ENCODE measurements at regions not wholly inside any gene's neighbourhood (a gene's known extent, or its start where the extent isn't known, plus 50 kb on each side); places are given as distances from the start of the nearest gene placed in this dataset.

GRCh38 chr18:76546436-76546835 is 51.4 kb upstream of the ZNF516 start:
- CTCF ChIA-PET (ENCODE audit: unreplicated experiment), result no interaction called here
- H3K4me2 ChIP-seq (ENCODE audit: low read length), result no peak overlapping the region
- no peaks in the 10 kb centered on the region for H4K20me1 ChIP-seq (ENCODE audit: insufficient read depth, low read length)
- H3K79me2 ChIP-seq (ENCODE audit: insufficient read depth, low read depth, low read length), result no peaks in the 10 kb centered on the region
- BruUV-seq (replicated peaks), result no TSS peak
- no peaks in the 10 kb centered on the region for H3K9me3 ChIP-seq (ENCODE audit: low read length)
- no peak overlapping the region for H3K27ac ChIP-seq (ENCODE audit: low read depth, low read length, poor library complexity, severe bottlenecking)
- DNase-seq (ENCODE audit: low spot score), result no peak
- H2AFZ ChIP-seq (ENCODE audit: low read length), result no peak overlapping the region
- intact Hi-C loops (cut with micrococcal nuclease; ENCODE audit: unreplicated experiment), result no loop called here
- no peak overlapping the region for H3K4me3 ChIP-seq (ENCODE audit: low read depth, low read length, poor library complexity, severe bottlenecking)
- no peaks in the 10 kb centered on the region for H3K4me1 ChIP-seq (ENCODE audit: insufficient read depth, low read length, poor library complexity, severe bottlenecking)
- TF ChIP-seq EZH2phosphoT487 (IDR thresholded peaks at IDR 0.05; ENCODE audit: borderline replicate concordance, low read depth, low read length) (no peak), CTCF (conservative IDR thresholded peaks at IDR 0.05; ENCODE audit: low read length) (no peak)
- H3K36me3 ChIP-seq (ENCODE audit: insufficient read depth, low read length), result no peaks in the 10 kb centered on the region
- POLR2A ChIA-PET, result no interaction called here
- H3K9me2 ChIP-seq (ENCODE audit: insufficient read depth, low read length), result no peaks in the 10 kb centered on the region

GRCh38 chr18:76546088-76546435 is 51.0 kb upstream of the ZNF516 start:
- H4K20me1 ChIP-seq (ENCODE audit: insufficient read depth, low read length), result no peaks in the 10 kb centered on the region
- POLR2A ChIA-PET, result no interaction called here
- TF ChIP-seq CTCF (conservative IDR thresholded peaks at IDR 0.05; ENCODE audit: low read length), result no peak
- no peak for TF ChIP-seq EZH2phosphoT487 (IDR thresholded peaks at IDR 0.05; ENCODE audit: borderline replicate concordance, low read depth, low read length)
- no peaks in the 10 kb centered on the region for H3K36me3 ChIP-seq (ENCODE audit: insufficient read depth, low read length)
- no TSS peak for BruUV-seq (replicated peaks)
- no peak overlapping the region for H3K4me2 ChIP-seq (ENCODE audit: low read length)
- no peak for DNase-seq (ENCODE audit: low spot score)
- H3K9me2 ChIP-seq (ENCODE audit: insufficient read depth, low read length), result no peaks in the 10 kb centered on the region
- CTCF ChIA-PET (ENCODE audit: unreplicated experiment), result no interaction called here
- no peaks in the 10 kb centered on the region for H3K4me1 ChIP-seq (ENCODE audit: insufficient read depth, low read length, poor library complexity, severe bottlenecking)
- H2AFZ ChIP-seq (ENCODE audit: low read length), result no peak overlapping the region
- H3K4me3 ChIP-seq (ENCODE audit: low read depth, low read length, poor library complexity, severe bottlenecking), result no peak overlapping the region
- no peaks in the 10 kb centered on the region for H3K79me2 ChIP-seq (ENCODE audit: insufficient read depth, low read depth, low read length)
- no peaks in the 10 kb centered on the region for H3K9me3 ChIP-seq (ENCODE audit: low read length)
- H3K27ac ChIP-seq (ENCODE audit: low read depth, low read length, poor library complexity, severe bottlenecking), result no peak overlapping the region
- intact Hi-C loops (cut with micrococcal nuclease; ENCODE audit: unreplicated experiment), result no loop called here

GRCh38 chr18:76545433-76546087 is 50.5 kb upstream of the ZNF516 start:
- POLR2A ChIA-PET, result no interaction called here
- Histone ChIP-seq H3K4me2 (ENCODE audit: low read length) (no peak overlapping the region), H2AFZ (ENCODE audit: low read length) (no peak overlapping the region), H3K9me3 (ENCODE audit: low read length) (no peaks in the 10 kb centered on the region), H4K20me1 (ENCODE audit: insufficient read depth, low read length) (no peaks in the 10 kb centered on the region), H3K36me3 (ENCODE audit: insufficient read depth, low read length) (no peaks in the 10 kb centered on the region), H3K4me1 (ENCODE audit: insufficient read depth, low read length, poor library complexity, severe bottlenecking) (no peaks in the 10 kb centered on the region), H3K27ac (ENCODE audit: low read depth, low read length, poor library complexity, severe bottlenecking) (no peak overlapping the region), H3K9me2 (ENCODE audit: insufficient read depth, low read length) (no peaks in the 10 kb centered on the region), H3K4me3 (ENCODE audit: low read depth, low read length, poor library complexity, severe bottlenecking) (no peak overlapping the region), H3K79me2 (ENCODE audit: insufficient read depth, low read depth, low read length) (no peaks in the 10 kb centered on the region)
- no peak for DNase-seq (ENCODE audit: low spot score)
- intact Hi-C loops (cut with micrococcal nuclease; ENCODE audit: unreplicated experiment), result no loop called here
- no TSS peak for BruUV-seq (replicated peaks)
- TF ChIP-seq CTCF (conservative IDR thresholded peaks at IDR 0.05; ENCODE audit: low read length) (no peak), EZH2phosphoT487 (IDR thresholded peaks at IDR 0.05; ENCODE audit: borderline replicate concordance, low read depth, low read length) (no peak)
- CTCF ChIA-PET (ENCODE audit: unreplicated experiment), result no interaction called here

Measured in OCI-LY7 (cell line).